Neural cell (in vitro differentiated cells): ENCODE measurements at regions not wholly inside any gene's neighbourhood (a gene's known extent, or its start where the extent isn't known, plus 50 kb on each side); places are given as distances from the start of the nearest gene placed in this dataset.

Experiments used
- H2AFZ ChIP-seq: fragments of 200-600, 300-800 bp; sonication (generic), shearing (Covaris generic); 2 replicates; pipeline ENCODE4 v1.6.0; 2014; ENCODE audit warnings: low read depth, mild to moderate bottlenecking, antibody characterized with exemption, low read length, moderate library complexity
- H3F3A ChIP-seq: fragments of 200-600 bp; shearing (Covaris generic); 2 replicates; pipeline ENCODE4 v1.6.1; 2016; ENCODE audit warnings: mild to moderate bottlenecking, moderate library complexity, mixed read lengths, antibody characterized with exemption, low read length; ENCODE audit not compliant: insufficient read depth, poor library complexity, severe bottlenecking
- H3K27ac ChIP-seq: fragments of 200-600, 300-800 bp; sonication (generic), shearing (Covaris generic); 2 replicates; pipeline ENCODE4 v1.5.1; 2014; ENCODE audit warnings: mild to moderate bottlenecking, low read length, moderate library complexity
- H3K27me3 ChIP-seq: fragments of 300-800, 200-600 bp; sonication (generic), shearing (Covaris generic); 2 replicates; pipeline ENCODE4 v1.6.0; 2014; ENCODE audit warnings: mild to moderate bottlenecking, low read depth, low read length, moderate library complexity; ENCODE audit not compliant: insufficient read depth
- H3K36me3 ChIP-seq: fragments of 300-800, 200-600 bp; sonication (generic), shearing (Covaris generic); 2 replicates; pipeline ENCODE4 v1.5.1; 2014; ENCODE audit warnings: mild to moderate bottlenecking, antibody characterized with exemption, low read length, moderate library complexity; ENCODE audit not compliant: insufficient read depth
- H3K4me2 ChIP-seq: fragments of 300-800, 200-600 bp; sonication (generic), shearing (Covaris generic); 2 replicates; pipeline ENCODE4 v1.6.0; 2014; ENCODE audit warnings: mild to moderate bottlenecking, low read length
- H3K4me3 ChIP-seq: fragments of 300-800, 200-600 bp; sonication (generic), shearing (Covaris generic); 2 replicates; pipeline ENCODE4 v1.5.1; 2014; ENCODE audit warnings: mild to moderate bottlenecking, low read length, moderate library complexity
- H3K79me2 ChIP-seq: fragments of 200-600 bp; shearing (Covaris generic); replicated peaks from 2 replicates; pipeline ENCODE4 v1.6.0; 2014; ENCODE audit warnings: mild to moderate bottlenecking, low read length, moderate library complexity; ENCODE audit not compliant: insufficient read depth
- H3K9ac ChIP-seq: fragments of 300-800, 200-600 bp; sonication (generic), shearing (Covaris generic); 2 replicates; pipeline ENCODE4 v1.6.1; 2016; ENCODE audit warnings: mild to moderate bottlenecking, low read length, mixed read lengths
- H3K9me2 ChIP-seq: fragments of 200-600 bp; shearing (Covaris generic); 2 replicates; pipeline ENCODE4 v1.6.1; 2016; ENCODE audit warnings: mild to moderate bottlenecking, low read length, mixed read lengths; ENCODE audit not compliant: insufficient read depth
- H3K9me3 ChIP-seq: fragments of 200-600, 300-800 bp; sonication (generic), shearing (Covaris generic); 2 replicates; pipeline ENCODE4 v1.6.1; 2016; ENCODE audit warnings: mild to moderate bottlenecking, mixed run types, low read length, moderate library complexity, mixed read lengths
- H4K20me1 ChIP-seq: fragments of 200-600 bp; shearing (Covaris generic); 2 replicates; pipeline ENCODE4 v1.6.1; 2016; ENCODE audit warnings: mild to moderate bottlenecking, mixed run types; ENCODE audit not compliant: insufficient read depth
- EP300 ChIP-seq: fragments of 450-650 bp; conservative IDR thresholded peaks from 2 replicates; pipeline ENCODE4 v1.6.1; 2014; ENCODE audit warnings: antibody characterized with exemption, mild to moderate bottlenecking, moderate library complexity; ENCODE audit not compliant: poor library complexity, severe bottlenecking
- EZH2 ChIP-seq: fragments of 200-600, 300-800 bp; shearing (Covaris generic), sonication (generic); IDR thresholded peaks from 2 replicates; pipeline ENCODE4 v1.6.1; 2014; ENCODE audit warnings: antibody characterized with exemption, low read length, borderline replicate concordance, mild to moderate bottlenecking; ENCODE audit not compliant: insufficient read depth, poor library complexity, severe bottlenecking
- MXI1 ChIP-seq: fragments of 450-650 bp; conservative IDR thresholded peaks from 2 replicates; pipeline ENCODE4 v1.6.1; 2014; ENCODE audit warnings: antibody characterized with exemption, mild to moderate bottlenecking; ENCODE audit not compliant: poor library complexity, severe bottlenecking
- POLR2AphosphoS5 ChIP-seq: IDR thresholded peaks from 2 replicates; pipeline ENCODE4 v1.6.1; 2012
- RAD21 ChIP-seq: fragments of 450-650 bp; conservative IDR thresholded peaks from 2 replicates; pipeline ENCODE4 v1.6.1; 2014; ENCODE audit warnings: antibody characterized with exemption, mild to moderate bottlenecking, moderate library complexity
- SMC3 ChIP-seq: fragments of 450-650 bp; conservative IDR thresholded peaks from 2 replicates; pipeline ENCODE4 v1.6.1; 2014; ENCODE audit warnings: antibody characterized with exemption, mild to moderate bottlenecking, moderate library complexity; ENCODE audit not compliant: poor library complexity
- TAF1 ChIP-seq: IDR thresholded peaks from 2 replicates; pipeline ENCODE4 v1.6.1; 2012; ENCODE audit warnings: low read depth
- TF ChIP-seq, protein P1 (sequence below): IDR thresholded peaks from 2 replicates; pipeline ENCODE4 v1.6.1; 2012; ENCODE audit warnings: borderline replicate concordance
- TF ChIP-seq, protein P2 (sequence below): fragments of 450-650 bp; IDR thresholded peaks from 2 replicates; pipeline ENCODE4 v1.5.1; 2014; ENCODE audit warnings: antibody characterized with exemption, mild to moderate bottlenecking, moderate library complexity; ENCODE audit not compliant: poor library complexity, severe bottlenecking

DNA sequence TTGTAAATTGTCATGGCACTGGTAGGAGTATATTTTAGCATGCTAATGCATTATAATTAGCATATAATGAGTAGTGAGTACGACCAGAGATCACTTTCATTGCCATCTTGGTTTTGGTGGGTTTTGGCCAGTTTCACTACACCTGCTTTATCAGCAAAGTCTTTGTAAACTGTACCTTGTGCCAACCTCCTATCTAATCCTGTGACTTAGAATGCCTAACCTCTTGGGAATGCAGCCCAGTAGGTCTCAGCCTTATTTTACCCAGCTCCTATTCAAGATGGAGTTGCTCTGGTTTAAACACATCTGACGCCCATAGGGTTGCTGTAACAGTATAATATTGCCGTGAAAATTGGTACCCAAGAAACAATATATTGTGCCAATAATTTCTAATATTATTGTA is 159.4 kb downstream of the MAGEB5 start:
- H3K27me3 ChIP-seq: no peaks in the 10 kb centered on the region
- H3F3A ChIP-seq: no peaks in the 10 kb centered on the region
- TF ChIP-seq EZH2 (no peak), EP300 (no peak), SMC3 (no peak), TAF1 (no peak), POLR2AphosphoS5 (no peak), MXI1 (no peak), RAD21 (no peak)
- TF ChIP-seq, protein P1, sequence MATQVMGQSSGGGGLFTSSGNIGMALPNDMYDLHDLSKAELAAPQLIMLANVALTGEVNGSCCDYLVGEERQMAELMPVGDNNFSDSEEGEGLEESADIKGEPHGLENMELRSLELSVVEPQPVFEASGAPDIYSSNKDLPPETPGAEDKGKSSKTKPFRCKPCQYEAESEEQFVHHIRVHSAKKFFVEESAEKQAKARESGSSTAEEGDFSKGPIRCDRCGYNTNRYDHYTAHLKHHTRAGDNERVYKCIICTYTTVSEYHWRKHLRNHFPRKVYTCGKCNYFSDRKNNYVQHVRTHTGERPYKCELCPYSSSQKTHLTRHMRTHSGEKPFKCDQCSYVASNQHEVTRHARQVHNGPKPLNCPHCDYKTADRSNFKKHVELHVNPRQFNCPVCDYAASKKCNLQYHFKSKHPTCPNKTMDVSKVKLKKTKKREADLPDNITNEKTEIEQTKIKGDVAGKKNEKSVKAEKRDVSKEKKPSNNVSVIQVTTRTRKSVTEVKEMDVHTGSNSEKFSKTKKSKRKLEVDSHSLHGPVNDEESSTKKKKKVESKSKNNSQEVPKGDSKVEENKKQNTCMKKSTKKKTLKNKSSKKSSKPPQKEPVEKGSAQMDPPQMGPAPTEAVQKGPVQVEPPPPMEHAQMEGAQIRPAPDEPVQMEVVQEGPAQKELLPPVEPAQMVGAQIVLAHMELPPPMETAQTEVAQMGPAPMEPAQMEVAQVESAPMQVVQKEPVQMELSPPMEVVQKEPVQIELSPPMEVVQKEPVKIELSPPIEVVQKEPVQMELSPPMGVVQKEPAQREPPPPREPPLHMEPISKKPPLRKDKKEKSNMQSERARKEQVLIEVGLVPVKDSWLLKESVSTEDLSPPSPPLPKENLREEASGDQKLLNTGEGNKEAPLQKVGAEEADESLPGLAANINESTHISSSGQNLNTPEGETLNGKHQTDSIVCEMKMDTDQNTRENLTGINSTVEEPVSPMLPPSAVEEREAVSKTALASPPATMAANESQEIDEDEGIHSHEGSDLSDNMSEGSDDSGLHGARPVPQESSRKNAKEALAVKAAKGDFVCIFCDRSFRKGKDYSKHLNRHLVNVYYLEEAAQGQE: no peak
- TF ChIP-seq, protein P2, sequence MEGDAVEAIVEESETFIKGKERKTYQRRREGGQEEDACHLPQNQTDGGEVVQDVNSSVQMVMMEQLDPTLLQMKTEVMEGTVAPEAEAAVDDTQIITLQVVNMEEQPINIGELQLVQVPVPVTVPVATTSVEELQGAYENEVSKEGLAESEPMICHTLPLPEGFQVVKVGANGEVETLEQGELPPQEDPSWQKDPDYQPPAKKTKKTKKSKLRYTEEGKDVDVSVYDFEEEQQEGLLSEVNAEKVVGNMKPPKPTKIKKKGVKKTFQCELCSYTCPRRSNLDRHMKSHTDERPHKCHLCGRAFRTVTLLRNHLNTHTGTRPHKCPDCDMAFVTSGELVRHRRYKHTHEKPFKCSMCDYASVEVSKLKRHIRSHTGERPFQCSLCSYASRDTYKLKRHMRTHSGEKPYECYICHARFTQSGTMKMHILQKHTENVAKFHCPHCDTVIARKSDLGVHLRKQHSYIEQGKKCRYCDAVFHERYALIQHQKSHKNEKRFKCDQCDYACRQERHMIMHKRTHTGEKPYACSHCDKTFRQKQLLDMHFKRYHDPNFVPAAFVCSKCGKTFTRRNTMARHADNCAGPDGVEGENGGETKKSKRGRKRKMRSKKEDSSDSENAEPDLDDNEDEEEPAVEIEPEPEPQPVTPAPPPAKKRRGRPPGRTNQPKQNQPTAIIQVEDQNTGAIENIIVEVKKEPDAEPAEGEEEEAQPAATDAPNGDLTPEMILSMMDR: no peak

DNA sequence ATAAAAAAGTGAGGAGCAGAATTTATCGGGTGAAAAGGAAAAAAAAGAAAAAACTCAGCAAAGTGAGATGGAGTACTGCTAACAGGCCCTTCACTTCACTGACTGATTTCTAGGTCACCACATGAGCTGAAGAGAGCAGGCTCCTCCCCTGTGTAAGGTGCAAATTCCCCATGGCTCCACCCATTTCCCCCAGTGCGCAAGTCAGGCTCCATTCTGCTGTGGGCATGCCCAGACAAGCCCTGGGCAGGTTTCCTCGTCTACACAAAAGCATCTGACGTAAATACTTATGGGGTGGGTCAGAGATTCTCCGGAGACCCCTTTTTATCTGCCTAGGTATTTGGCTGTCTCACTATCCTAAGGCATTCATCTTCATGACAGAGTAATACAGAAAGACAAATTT is 157.9 kb downstream of the MAGEB5 start:
- Histone ChIP-seq H3K27me3 (no peaks in the 10 kb centered on the region), H4K20me1 (no peaks in the 10 kb centered on the region), H3K4me3 (no peak overlapping the region), H3K27ac (no peak overlapping the region), H3K36me3 (no peaks in the 10 kb centered on the region), H3K9me3 (no peaks in the 10 kb centered on the region), H3F3A (no peaks in the 10 kb centered on the region), H3K79me2 (no peaks in the 10 kb centered on the region), H3K9me2 (no peaks in the 10 kb centered on the region), H2AFZ (no peak overlapping the region), H3K4me2 (no peak overlapping the region), H3K9ac (no peak overlapping the region)
- TF ChIP-seq RAD21 (no peak), MXI1 (no peak), TAF1 (no peak), POLR2AphosphoS5 (no peak), EP300 (no peak)
- TF ChIP-seq, protein P2: no peak

More for the DNA sequence above, 159.4 kb downstream of the MAGEB5 start:
- H3K9ac ChIP-seq: no peak overlapping the region
- no peak overlapping the region for H2AFZ ChIP-seq
- H3K27ac ChIP-seq: no peak overlapping the region
- no peaks in the 10 kb centered on the region for H3K9me3 ChIP-seq
- no peaks in the 10 kb centered on the region for H3K36me3 ChIP-seq
- H3K79me2 ChIP-seq: no peaks in the 10 kb centered on the region
- no peaks in the 10 kb centered on the region for H3K9me2 ChIP-seq
- H3K4me3 ChIP-seq: no peak overlapping the region
- H4K20me1 ChIP-seq: no peaks in the 10 kb centered on the region
- no peak overlapping the region for H3K4me2 ChIP-seq
